ENCODE measurements at regions not wholly inside any gene's neighbourhood (a gene's known extent, or its start where the extent isn't known, plus 50 kb on each side); places are given as distances from the start of the nearest gene placed in this dataset.

DNA sequence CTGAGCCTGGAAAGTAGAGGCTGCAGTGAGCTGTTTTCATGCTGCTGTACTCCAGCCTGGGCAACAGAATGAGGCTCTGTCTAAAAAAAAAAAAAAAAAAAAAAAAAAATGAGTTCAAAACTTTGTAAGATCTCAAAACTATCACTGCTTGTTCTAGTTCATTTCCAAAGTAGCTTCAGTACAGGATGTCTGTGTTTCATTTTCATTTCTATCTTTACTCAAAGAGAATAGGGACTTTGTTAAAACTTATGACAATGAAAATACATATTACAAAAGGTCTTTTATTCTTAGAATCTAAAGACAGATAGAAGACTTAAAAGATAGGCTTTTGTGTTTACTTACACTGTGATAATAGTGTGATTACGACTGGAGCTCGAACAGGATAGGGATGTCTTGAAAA, 709.7 kb downstream of the ADGRL2 start:
- Mint-ChIP-seq H3K36me3 (no peaks in the 10 kb centered on the region), H3K4me3 (no peak overlapping the region), H3K4me1 (ENCODE audit: low read depth) (no peaks in the 10 kb centered on the region), H3K9me3 (ENCODE audit: low read depth) (no peaks in the 10 kb centered on the region), H3K27ac (no peak overlapping the region), H3K27me3 (no peaks in the 10 kb centered on the region)

DNA sequence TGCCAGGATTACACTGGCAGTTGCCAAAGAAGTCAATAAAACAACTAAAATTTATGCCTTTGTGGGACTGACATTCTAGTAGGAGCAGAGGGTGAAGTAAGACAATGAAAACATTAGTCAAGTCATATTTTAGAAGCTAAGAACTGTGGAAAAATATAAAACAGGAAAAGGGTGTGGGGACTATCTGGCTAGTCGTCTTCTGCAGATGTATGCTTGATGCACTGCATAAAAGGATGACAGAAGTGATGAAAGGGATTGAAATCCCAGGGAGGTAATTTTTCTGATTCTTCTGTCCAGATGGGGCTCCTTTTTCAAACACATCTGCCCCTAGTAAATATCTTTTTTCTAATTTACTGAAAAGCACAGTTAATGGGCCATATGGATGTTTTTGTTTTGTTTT, 706.3 kb downstream of the ADGRL2 start:
- Mint-ChIP-seq H3K9me3 (ENCODE audit: low read depth) (no peaks in the 10 kb centered on the region), H3K36me3 (no peaks in the 10 kb centered on the region), H3K27me3 (no peaks in the 10 kb centered on the region), H3K27ac (no peak overlapping the region), H3K4me3 (no peak overlapping the region), H3K4me1 (ENCODE audit: low read depth) (no peaks in the 10 kb centered on the region)

DNA sequence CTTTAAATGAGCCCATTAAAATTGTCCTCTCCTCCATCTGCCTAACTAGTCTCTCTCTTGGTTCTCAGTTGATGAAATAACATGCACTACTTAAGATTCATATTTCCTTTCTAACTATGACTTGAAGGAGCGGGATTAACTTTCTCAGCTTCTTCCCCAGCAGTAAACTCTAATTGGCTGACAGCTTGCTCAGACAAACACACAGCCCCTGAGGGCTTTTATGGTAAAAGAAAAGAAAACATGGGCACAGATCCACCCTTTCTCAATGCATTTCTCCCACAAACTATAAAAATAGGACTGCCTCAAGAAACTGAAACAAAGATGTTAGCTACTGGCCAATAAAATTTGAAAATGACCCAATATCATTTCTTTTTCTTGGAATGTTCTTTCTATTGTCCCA, 703.1 kb downstream of the ADGRL2 start:
- Mint-ChIP-seq H3K27ac (no peak overlapping the region), H3K27me3 (no peaks in the 10 kb centered on the region)

DNA sequence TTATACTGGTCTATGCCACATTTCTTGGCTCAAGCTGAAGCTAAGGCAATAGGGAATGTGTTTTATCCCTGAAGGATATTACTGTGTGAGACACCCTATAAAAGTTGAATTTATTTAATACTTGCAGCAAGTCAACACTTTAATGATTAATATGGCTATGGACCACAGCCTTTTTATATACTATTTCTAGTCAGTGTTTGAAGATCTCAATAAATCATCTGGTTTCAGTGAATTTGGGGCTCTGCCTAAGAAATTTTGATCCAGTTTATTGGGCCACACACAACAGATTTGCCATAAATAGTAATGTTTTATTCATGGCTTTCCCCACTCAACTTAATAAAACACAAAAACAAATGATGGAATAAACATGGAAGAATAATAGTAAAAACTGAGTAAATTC, 698.3 kb downstream of the ADGRL2 start:
- Mint-ChIP-seq H3K9me3 (ENCODE audit: low read depth) (peaks cover 12% of the 10 kb centered on the region), H3K27me3 (no peaks in the 10 kb centered on the region), H3K4me1 (ENCODE audit: low read depth) (no peaks in the 10 kb centered on the region), H3K27ac (no peak overlapping the region), H3K4me3 (no peak overlapping the region), H3K36me3 (no peaks in the 10 kb centered on the region)

More for the DNA sequence above, 703.1 kb downstream of the ADGRL2 start:
- Mint-ChIP-seq H3K36me3 (no peaks in the 10 kb centered on the region), H3K4me1 (ENCODE audit: low read depth) (no peaks in the 10 kb centered on the region), H3K4me3 (no peak overlapping the region), H3K9me3 (ENCODE audit: low read depth) (no peaks in the 10 kb centered on the region)

DNA sequence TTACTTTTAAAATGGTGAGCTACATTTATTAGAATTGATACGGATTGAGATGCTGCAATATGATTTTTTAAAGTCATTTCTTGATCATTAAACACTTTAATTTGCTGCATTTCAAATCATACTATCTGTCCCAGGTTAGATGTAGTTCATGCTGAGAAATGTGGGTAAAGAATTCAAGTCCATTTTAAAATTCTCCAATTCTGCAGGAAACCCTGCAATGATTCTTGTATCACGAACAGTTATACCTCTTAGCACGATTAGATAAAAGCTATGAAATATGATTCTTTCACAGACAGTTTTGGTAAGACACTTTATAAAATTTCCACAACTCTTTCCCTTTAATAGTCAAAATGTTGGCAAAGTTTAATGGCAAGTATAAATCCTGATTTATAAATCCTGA, 693.4 kb downstream of the ADGRL2 start:
- Mint-ChIP-seq H3K9me3 (ENCODE audit: low read depth) (peaks cover 17% of the 10 kb centered on the region), H3K4me1 (ENCODE audit: low read depth) (no peaks in the 10 kb centered on the region), H3K27me3 (no peaks in the 10 kb centered on the region), H3K36me3 (no peaks in the 10 kb centered on the region), H3K27ac (no peak overlapping the region), H3K4me3 (no peak overlapping the region)

DNA sequence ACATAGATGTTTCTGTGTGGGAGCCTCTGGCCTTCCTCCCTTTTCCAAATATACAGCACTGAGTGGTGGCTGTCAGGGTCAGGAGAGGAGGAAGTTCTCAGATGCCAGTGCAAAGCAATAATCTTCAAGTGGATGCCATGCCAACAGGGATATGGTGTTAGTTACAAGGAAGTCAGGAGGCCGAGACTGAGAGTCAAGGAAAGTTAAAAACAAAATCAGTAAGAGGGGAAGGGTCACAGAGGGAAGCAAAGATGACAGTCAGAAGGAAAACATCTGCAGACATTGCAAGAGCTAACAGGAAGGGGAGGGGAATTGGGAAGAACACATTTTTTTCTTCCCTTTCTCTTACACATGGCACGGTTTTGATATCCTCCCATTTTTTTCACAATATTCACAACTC, 691.4 kb downstream of the ADGRL2 start:
- Mint-ChIP-seq H3K27ac (no peak overlapping the region), H3K27me3 (no peaks in the 10 kb centered on the region), H3K36me3 (no peaks in the 10 kb centered on the region), H3K4me3 (no peak overlapping the region), H3K4me1 (ENCODE audit: low read depth) (no peaks in the 10 kb centered on the region), H3K9me3 (ENCODE audit: low read depth) (peaks cover 14% of the 10 kb centered on the region)

DNA sequence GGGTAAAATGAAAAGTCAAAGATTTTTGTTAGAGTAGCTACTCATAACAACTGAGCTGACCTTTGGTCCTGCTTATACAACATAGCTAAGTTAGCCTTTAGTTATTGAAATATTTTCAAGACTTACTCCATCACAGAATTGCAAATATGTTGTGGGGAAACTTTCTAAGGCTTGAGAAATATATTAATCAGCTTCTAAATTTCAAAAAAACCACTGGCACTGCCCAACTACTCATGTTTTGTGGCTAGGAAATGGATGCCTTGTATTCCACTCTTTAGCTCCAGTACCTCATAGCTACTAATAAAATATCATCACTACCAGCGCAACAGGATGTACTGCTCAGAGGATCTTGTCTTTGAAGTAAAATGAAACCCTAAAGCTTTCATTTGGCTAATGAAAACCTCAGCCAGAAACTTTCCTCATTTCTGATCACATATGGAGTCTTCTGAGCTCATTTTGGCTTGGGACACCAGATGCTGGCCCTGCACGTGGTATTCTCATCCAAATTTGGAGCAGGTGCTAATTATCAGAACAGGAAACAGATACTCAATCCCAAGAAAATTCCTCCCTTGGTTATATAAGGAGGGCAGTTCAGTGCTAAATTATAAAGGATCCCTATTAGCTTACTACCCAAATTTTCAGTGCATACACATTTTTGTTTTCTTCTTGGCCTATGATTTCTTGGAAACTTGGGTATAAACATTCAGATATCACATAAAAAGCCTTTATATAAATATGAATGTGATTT, 690.7 kb downstream of the ADGRL2 start:
- H3K27ac Mint-ChIP-seq = no peak overlapping the region
- no peaks in the 10 kb centered on the region for H3K36me3 Mint-ChIP-seq
- no peaks in the 10 kb centered on the region for H3K27me3 Mint-ChIP-seq
- no peak overlapping the region for H3K4me3 Mint-ChIP-seq
- peaks cover 12% of the 10 kb centered on the region for H3K9me3 Mint-ChIP-seq (ENCODE audit: low read depth)
- H3K4me1 Mint-ChIP-seq (ENCODE audit: low read depth) = no peaks in the 10 kb centered on the region

DNA sequence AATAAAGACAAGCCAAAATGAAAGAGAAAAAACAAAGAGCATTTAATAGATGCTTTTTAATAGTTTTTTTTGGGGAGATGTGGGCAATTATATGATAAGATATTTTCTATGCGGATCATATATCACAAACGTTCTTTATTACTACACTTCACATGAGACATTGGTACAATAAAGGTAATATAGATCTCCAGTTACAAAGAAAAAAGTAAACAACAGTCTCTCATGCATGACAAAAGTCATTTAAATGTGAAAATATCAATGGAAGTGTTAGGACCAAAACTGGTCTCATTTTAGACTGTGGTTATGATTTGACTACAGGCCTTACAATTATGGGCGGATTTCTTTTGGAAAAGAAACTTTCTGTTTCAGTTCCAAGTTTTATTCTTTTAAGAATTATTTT, 687.0 kb downstream of the ADGRL2 start:
- H3K27ac Mint-ChIP-seq = no peak overlapping the region
- no peaks in the 10 kb centered on the region for H3K36me3 Mint-ChIP-seq
- H3K27me3 Mint-ChIP-seq = no peaks in the 10 kb centered on the region
- no peak overlapping the region for H3K4me3 Mint-ChIP-seq
- no peaks in the 10 kb centered on the region for H3K9me3 Mint-ChIP-seq (ENCODE audit: low read depth)
- no peaks in the 10 kb centered on the region for H3K4me1 Mint-ChIP-seq (ENCODE audit: low read depth)

DNA sequence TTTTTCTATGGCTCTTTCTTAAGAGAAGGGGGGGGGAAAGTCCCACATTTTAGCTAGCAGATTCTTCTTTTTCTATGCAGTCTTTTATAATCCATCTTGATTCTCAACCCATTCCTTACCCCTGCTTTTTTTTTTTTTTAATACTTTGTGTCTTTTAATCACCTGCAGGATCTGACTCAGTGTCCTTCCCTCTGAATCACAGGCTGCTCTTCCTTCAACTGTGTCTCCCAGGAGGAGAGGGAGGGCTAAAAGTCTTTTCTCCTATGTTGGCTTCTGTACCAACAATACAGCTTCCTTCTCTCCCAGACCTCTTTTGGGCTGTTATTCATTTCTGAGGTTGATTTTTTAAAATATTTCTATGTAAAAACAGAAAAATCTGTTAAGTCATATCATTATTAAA, 686.2 kb downstream of the ADGRL2 start:
- no peaks in the 10 kb centered on the region for H3K27me3 Mint-ChIP-seq
- H3K4me1 Mint-ChIP-seq (ENCODE audit: low read depth) = no peaks in the 10 kb centered on the region
- H3K27ac Mint-ChIP-seq = no peak overlapping the region
- no peaks in the 10 kb centered on the region for H3K36me3 Mint-ChIP-seq
- H3K9me3 Mint-ChIP-seq (ENCODE audit: low read depth) = no peaks in the 10 kb centered on the region
- no peak overlapping the region for H3K4me3 Mint-ChIP-seq

DNA sequence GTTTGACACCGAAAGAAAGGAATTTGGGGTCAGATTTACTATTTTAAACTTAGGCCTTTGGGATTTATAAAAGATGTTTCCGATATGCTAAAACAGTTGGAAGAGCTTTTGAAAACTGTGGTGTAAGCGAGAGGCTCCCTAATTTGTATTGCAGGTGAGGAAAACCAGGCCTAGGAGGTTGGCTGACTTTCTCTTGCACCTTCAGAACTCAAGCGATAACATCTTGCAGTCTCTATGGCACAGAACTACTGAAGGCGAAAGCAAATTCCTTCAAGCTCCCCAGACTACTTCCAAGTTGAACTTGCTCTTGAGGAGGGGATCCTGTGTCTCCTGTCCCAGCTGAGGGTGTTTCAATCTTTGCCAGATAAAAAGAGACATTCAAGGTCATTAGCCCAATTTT, 685.7 kb downstream of the ADGRL2 start:
- no peaks in the 10 kb centered on the region for H3K4me1 Mint-ChIP-seq (ENCODE audit: low read depth)
- H3K9me3 Mint-ChIP-seq (ENCODE audit: low read depth) = no peaks in the 10 kb centered on the region
- no peak overlapping the region for H3K4me3 Mint-ChIP-seq

DNA sequence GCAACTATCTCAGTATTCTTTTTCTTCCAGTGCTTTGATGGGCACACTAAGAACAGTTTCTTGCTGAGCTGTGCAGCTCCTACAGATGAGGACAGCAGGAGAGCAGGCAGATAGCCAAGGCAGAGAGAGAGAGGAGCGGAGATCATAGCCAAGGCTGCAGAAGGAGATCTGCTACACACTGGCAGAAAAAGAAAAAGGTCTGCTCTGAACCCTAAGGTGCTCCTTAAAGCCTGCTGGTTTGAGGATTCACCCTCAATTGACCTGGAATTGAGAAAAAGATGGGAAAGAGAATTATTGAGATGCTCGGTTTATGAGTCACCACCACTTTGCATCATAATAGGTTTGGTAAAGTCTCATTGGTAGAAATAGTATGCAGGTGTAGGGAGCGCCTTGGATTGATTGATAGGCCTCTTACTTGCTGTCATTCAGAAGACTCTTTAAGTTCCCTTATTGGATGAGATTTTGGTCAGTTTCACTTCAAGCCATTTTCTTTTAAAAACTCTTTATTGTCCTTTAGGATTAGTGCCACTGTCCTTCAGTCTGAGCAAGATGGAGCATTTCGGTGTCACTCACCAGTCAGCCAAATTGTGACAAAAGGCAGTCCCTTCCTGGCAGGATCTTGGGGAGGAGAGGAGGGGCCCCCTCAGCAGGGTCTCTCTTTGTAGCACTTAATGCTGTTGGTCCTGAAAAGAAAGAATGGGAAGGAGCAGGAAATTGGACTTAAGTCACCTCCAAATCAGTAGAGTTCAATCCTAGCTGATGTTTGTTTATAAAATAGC, 685.0 kb downstream of the ADGRL2 start:
- H3K4me3 Mint-ChIP-seq = no peak overlapping the region
- no peaks in the 10 kb centered on the region for H3K4me1 Mint-ChIP-seq (ENCODE audit: low read depth)
- H3K27me3 Mint-ChIP-seq = no peaks in the 10 kb centered on the region
- no peaks in the 10 kb centered on the region for H3K36me3 Mint-ChIP-seq
- no peak overlapping the region for H3K27ac Mint-ChIP-seq
- H3K9me3 Mint-ChIP-seq (ENCODE audit: low read depth) = no peaks in the 10 kb centered on the region

More for the DNA sequence above, 685.7 kb downstream of the ADGRL2 start:
- Mint-ChIP-seq H3K36me3 (no peaks in the 10 kb centered on the region), H3K27ac (no peak overlapping the region), H3K27me3 (no peaks in the 10 kb centered on the region)

DNA sequence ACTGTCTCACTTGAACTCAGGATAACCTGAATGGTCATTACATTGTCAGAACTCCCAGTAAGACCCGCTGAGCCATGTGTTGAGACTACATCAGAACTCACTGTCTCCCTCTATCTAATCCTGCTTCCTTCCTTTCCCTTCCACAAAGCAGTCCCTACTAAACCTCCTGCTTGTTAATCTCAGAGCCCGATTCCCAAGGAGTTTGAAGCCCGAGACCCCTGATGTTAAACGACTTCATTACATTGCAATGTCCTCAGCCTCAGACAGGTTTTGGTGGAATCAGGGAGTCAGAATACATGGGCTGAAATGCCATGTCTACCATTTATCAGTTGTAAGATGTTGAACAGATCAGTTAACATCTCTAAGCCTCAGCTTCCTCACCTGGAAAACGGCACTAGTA, 682.4 kb downstream of the ADGRL2 start:
- no peak overlapping the region for H3K4me3 Mint-ChIP-seq
- no peaks in the 10 kb centered on the region for H3K27me3 Mint-ChIP-seq
- no peaks in the 10 kb centered on the region for H3K36me3 Mint-ChIP-seq
- H3K4me1 Mint-ChIP-seq (ENCODE audit: low read depth) = no peaks in the 10 kb centered on the region
- H3K27ac Mint-ChIP-seq = no peak overlapping the region
- no peaks in the 10 kb centered on the region for H3K9me3 Mint-ChIP-seq (ENCODE audit: low read depth)

DNA sequence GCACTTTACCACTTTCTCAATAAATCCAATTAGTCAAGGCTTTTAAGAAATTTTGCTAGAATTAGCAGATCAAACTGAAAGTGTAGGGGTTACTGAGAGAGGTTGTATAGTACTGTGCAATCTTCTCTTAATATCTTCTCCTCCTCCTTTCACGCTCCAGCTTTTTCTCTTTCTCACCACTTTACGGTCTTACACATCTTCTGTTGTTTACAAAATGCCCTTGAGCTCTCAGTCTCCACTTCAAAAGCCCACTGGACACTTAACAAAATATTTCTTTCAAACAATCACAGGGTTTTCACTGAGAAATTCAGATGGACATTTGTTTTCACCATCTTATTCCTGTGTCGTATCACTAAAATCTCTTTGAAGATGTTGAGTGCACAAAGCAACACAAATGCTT, 678.2 kb downstream of the ADGRL2 start:
- no peaks in the 10 kb centered on the region for H3K27me3 Mint-ChIP-seq

DNA sequence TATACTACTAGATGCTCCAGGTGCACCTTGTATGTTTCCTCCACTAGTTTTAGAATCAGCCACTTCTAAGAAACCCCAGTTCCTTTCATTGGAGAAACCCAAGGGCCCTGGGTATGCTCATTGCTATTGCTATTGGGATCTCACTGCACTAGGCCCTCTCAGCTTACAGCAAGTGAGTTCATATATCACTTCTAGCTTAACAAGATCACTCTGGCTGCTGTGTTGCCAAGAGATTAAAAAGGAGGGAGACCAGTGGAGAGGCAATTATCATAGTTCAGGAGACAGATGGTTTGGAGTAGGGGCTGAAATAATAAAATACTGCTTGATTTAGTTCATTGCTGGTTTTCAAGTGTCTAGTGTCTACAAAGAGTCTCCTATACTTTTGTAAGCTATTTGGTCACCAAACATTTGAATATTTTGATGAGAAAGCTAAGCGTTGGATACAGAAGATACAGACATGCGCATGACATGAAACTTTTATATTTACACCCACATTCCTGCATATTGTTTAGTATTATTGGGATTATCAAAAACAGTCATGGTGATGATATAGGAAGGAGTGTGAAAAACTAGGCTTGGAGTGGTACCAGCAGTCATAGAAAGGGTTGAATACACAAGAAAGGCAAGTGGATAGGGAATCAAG, 671.9 kb downstream of the ADGRL2 start:
- no peak overlapping the region for H3K4me3 Mint-ChIP-seq
- no peaks in the 10 kb centered on the region for H3K9me3 Mint-ChIP-seq (ENCODE audit: low read depth)
- no peaks in the 10 kb centered on the region for H3K4me1 Mint-ChIP-seq (ENCODE audit: low read depth)
- H3K27me3 Mint-ChIP-seq = no peaks in the 10 kb centered on the region
- no peak overlapping the region for H3K27ac Mint-ChIP-seq
- H3K36me3 Mint-ChIP-seq = no peaks in the 10 kb centered on the region

More for the DNA sequence above, 678.2 kb downstream of the ADGRL2 start:
- no peaks in the 10 kb centered on the region for H3K9me3 Mint-ChIP-seq (ENCODE audit: low read depth)
- H3K27ac Mint-ChIP-seq = no peak overlapping the region
- H3K36me3 Mint-ChIP-seq = no peaks in the 10 kb centered on the region
- H3K4me3 Mint-ChIP-seq = no peak overlapping the region
- no peaks in the 10 kb centered on the region for H3K4me1 Mint-ChIP-seq (ENCODE audit: low read depth)

DNA sequence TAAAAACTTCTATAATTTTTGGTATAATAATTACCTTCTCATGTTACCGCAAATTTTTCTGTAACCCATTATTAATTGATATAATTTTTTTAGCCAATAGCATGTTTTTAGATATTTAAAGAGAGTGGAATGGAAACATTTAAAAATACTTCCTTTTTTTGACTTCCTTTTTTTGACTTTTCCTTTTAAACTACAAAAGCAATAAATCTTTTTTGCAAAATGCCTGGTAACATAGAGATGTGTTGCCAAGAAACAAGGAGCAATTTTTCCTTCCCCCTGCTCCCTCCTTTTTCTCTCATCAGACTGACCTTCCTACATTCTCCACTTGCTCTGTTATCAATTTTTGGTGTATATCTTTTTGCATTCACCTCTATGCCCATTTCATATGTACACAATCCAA, 666.2 kb downstream of the ADGRL2 start:
- Mint-ChIP-seq H3K27ac (no peak overlapping the region), H3K4me1 (ENCODE audit: low read depth) (no peaks in the 10 kb centered on the region), H3K36me3 (no peaks in the 10 kb centered on the region), H3K9me3 (ENCODE audit: low read depth) (no peaks in the 10 kb centered on the region), H3K4me3 (no peak overlapping the region), H3K27me3 (no peaks in the 10 kb centered on the region)
